Nephron (organoid): ENCODE measurements at regions not wholly inside any gene's neighbourhood (a gene's known extent, or its start where the extent isn't known, plus 50 kb on each side); places are given as distances from the start of the nearest gene placed in this dataset.

Experiments used
- H3K27ac Mint-ChIP-seq, 3 experiments: 2 replicates each; pipeline ENCODE4 v1.8.0; 2020; ENCODE audit warnings: mixed read lengths in 3 of 3, mild to moderate bottlenecking in 2 of 3, moderate library complexity in 1 of 3
- H3K27me3 Mint-ChIP-seq: 2 replicates; pipeline ENCODE4 v1.8.0; 2021; ENCODE audit warnings: low read depth, mild to moderate bottlenecking, moderate library complexity, mixed read lengths
- H3K36me3 Mint-ChIP-seq: 2 replicates; pipeline ENCODE4 v1.8.0; 2020; ENCODE audit warnings: low read depth, mixed read lengths
- H3K4me1 Mint-ChIP-seq: 2 replicates; pipeline ENCODE4 v1.8.0; 2020; ENCODE audit warnings: mixed read lengths
- H3K4me3 Mint-ChIP-seq, 3 experiments: 2 replicates each; pipeline ENCODE4 v1.8.0; 2020; ENCODE audit warnings: mild to moderate bottlenecking in 3 of 3, mixed read lengths in 3 of 3, moderate library complexity in 2 of 3
- H3K9me3 Mint-ChIP-seq: 2 replicates; pipeline ENCODE4 v1.8.0; 2020; ENCODE audit warnings: mixed read lengths
- CTCF ChIP-seq, 3 experiments: fragments of 200-600 bp; sonication (generic); IDR thresholded peaks; one replicate each; pipeline ENCODE4 v1.5.0; 2021; ENCODE audit warnings: antibody characterized with exemption in 3 of 3; ENCODE audit not compliant: unreplicated experiment in 3 of 3

- Mint-ChIP-seq H3K36me3 (no peaks in the 10 kb centered on the region), H3K27ac (peak overlapping the region in 1 of 3 experiments; percentile 65), H3K4me3 (no peak overlapping the region), H3K4me1 (peaks cover 50% of the 10 kb centered on the region), H3K27me3 (no peaks in the 10 kb centered on the region), H3K9me3 (no peaks in the 10 kb centered on the region)
- TF ChIP-seq CTCF (IDR thresholded peaks at IDR 0.05; ENCODE audit: unreplicated experiment in 3 of 3): no peak
Measured at GRCh38 chr12:43216490-43216889, 335.5 kb downstream of the ADAMTS20 start.

- Mint-ChIP-seq H3K27me3 (no peaks in the 10 kb centered on the region), H3K27ac (peak overlapping the region in 2 of 3 experiments; percentile 90 to 93), H3K36me3 (no peaks in the 10 kb centered on the region), H3K9me3 (no peaks in the 10 kb centered on the region), H3K4me1 (peaks cover 53% of the 10 kb centered on the region), H3K4me3 (peak overlapping the region in 1 of 3 experiments; percentile 40)
- no peak for TF ChIP-seq CTCF (IDR thresholded peaks at IDR 0.05; ENCODE audit: unreplicated experiment in 3 of 3)
Measured at GRCh38 chr12:43214166-43214565, 337.8 kb downstream of the ADAMTS20 start.

- Mint-ChIP-seq H3K27ac (peak overlapping the region in 2 of 3 experiments; percentile 90 to 93), H3K9me3 (no peaks in the 10 kb centered on the region), H3K4me3 (no peak overlapping the region), H3K36me3 (no peaks in the 10 kb centered on the region), H3K4me1 (peaks cover 57% of the 10 kb centered on the region), H3K27me3 (no peaks in the 10 kb centered on the region)
- TF ChIP-seq CTCF (IDR thresholded peaks at IDR 0.05; ENCODE audit: unreplicated experiment in 3 of 3): no peak
Measured at GRCh38 chr12:43213608-43214007, 338.4 kb downstream of the ADAMTS20 start.

GRCh38 chr12:43210485-43211192 is 341.4 kb downstream of the ADAMTS20 start:
- no peak for TF ChIP-seq CTCF (IDR thresholded peaks at IDR 0.05; ENCODE audit: unreplicated experiment in 3 of 3)
- H3K27me3 Mint-ChIP-seq: no peaks in the 10 kb centered on the region
- H3K27ac Mint-ChIP-seq: peak overlapping the region; percentile 85 to 97 (median 90)
- peaks cover 56% of the 10 kb centered on the region for H3K4me1 Mint-ChIP-seq
- H3K36me3 Mint-ChIP-seq: no peaks in the 10 kb centered on the region
- H3K4me3 Mint-ChIP-seq: peak overlapping the region in 1 of 3 experiments; percentile 0
- peaks cover 6% of the 10 kb centered on the region for H3K9me3 Mint-ChIP-seq

GRCh38 chr12:43208627-43209026 is 343.4 kb downstream of the ADAMTS20 start:
- Mint-ChIP-seq H3K36me3 (no peaks in the 10 kb centered on the region), H3K27ac (peak overlapping the region in 2 of 3 experiments; percentile 84 to 86), H3K27me3 (no peaks in the 10 kb centered on the region), H3K4me3 (no peak overlapping the region), H3K9me3 (peaks cover 6% of the 10 kb centered on the region), H3K4me1 (peaks cover 40% of the 10 kb centered on the region)
- TF ChIP-seq CTCF (IDR thresholded peaks at IDR 0.05; ENCODE audit: unreplicated experiment in 3 of 3): no peak

- peaks cover 6% of the 10 kb centered on the region for H3K9me3 Mint-ChIP-seq
- H3K27me3 Mint-ChIP-seq: no peaks in the 10 kb centered on the region
- TF ChIP-seq CTCF (IDR thresholded peaks at IDR 0.05; ENCODE audit: unreplicated experiment in 3 of 3): no peak
- H3K27ac Mint-ChIP-seq: peak overlapping the region in 2 of 3 experiments; percentile 84 to 86
- H3K4me3 Mint-ChIP-seq: no peak overlapping the region
- H3K4me1 Mint-ChIP-seq: peaks cover 40% of the 10 kb centered on the region
- H3K36me3 Mint-ChIP-seq: no peaks in the 10 kb centered on the region
Measured at GRCh38 chr12:43208221-43208620, 343.8 kb downstream of the ADAMTS20 start.
